BE2C (cell line): ENCODE measurements at regions not wholly inside any gene's neighbourhood (a gene's known extent, or its start where the extent isn't known, plus 50 kb on each side); places are given as distances from the start of the nearest gene placed in this dataset.

ENCODE experiments used
- DNase-seq: peaks from one replicate; pipeline ENCODE4 v3.0.0-alpha.2; 2020
- H3K27me3 ChIP-seq: fragments of 250-450 bp; sonication (Bioruptor Pico); 2 replicates; pipeline ENCODE4 v1.5.1; 2020; ENCODE audit warnings: mild to moderate bottlenecking
- H3K36me3 ChIP-seq: fragments of 250-450 bp; sonication (Bioruptor Pico); 2 replicates; pipeline ENCODE4 v1.5.1; 2020; ENCODE audit warnings: mild to moderate bottlenecking
- H3K4me1 ChIP-seq: fragments of 250-450 bp; sonication (Bioruptor Pico); 2 replicates; pipeline ENCODE4 v1.5.1; 2020
- H3K4me3 ChIP-seq: 2 replicates; pipeline ENCODE4 v1.5.1; 2011; ENCODE audit warnings: low read depth, low read length
- H3K9me3 ChIP-seq: fragments of 250-450 bp; sonication (Bioruptor Pico); 2 replicates; pipeline ENCODE4 v1.5.1; 2020
- CTCF ChIP-seq: IDR thresholded peaks from 2 replicates; pipeline ENCODE4 v1.5.1; 2012; ENCODE audit warnings: mild to moderate bottlenecking, low read depth, low read length

- DNase-seq = no peak
These were observed 537.4 kb upstream of the RGS18 start for GRCh38 chr1:191620883-191621282.

GRCh38 chr1:191624044-191624443 lies 534.2 kb upstream of the RGS18 start:
- no peaks in the 10 kb centered on the region for H3K36me3 ChIP-seq
- TF ChIP-seq CTCF = no peak
- no peak for DNase-seq
- no peaks in the 10 kb centered on the region; the same call in 1 of the 2 replicates for H3K4me1 ChIP-seq
- H3K4me3 ChIP-seq = no peak overlapping the region
- no peaks in the 10 kb centered on the region for H3K27me3 ChIP-seq
- H3K9me3 ChIP-seq = no peaks in the 10 kb centered on the region

More at GRCh38 chr1:191620883-191621282, 537.4 kb upstream of the RGS18 start:
- Histone ChIP-seq H3K27me3 (no peaks in the 10 kb centered on the region), H3K36me3 (no peaks in the 10 kb centered on the region), H3K9me3 (no peaks in the 10 kb centered on the region), H3K4me1 (no peaks in the 10 kb centered on the region; the same call in 1 of the 2 replicates), H3K4me3 (no peak overlapping the region)
- no peak for TF ChIP-seq CTCF

- H3K36me3 ChIP-seq = no peaks in the 10 kb centered on the region
- peak; percentile 35 for TF ChIP-seq CTCF
- H3K27me3 ChIP-seq = no peaks in the 10 kb centered on the region
These were observed 528.4 kb upstream of the RGS18 start for GRCh38 chr1:191629836-191630235.

GRCh38 chr1:191634801-191635508 lies 523.3 kb upstream of the RGS18 start:
- Histone ChIP-seq H3K4me3 (no peak overlapping the region), H3K36me3 (no peaks in the 10 kb centered on the region), H3K27me3 (no peaks in the 10 kb centered on the region), H3K9me3 (no peaks in the 10 kb centered on the region), H3K4me1 (no peaks in the 10 kb centered on the region)
- no peak for TF ChIP-seq CTCF
- DNase-seq = no peak

More at GRCh38 chr1:191629836-191630235, 528.4 kb upstream of the RGS18 start:
- DNase-seq = no peak
- H3K4me3 ChIP-seq = no peak overlapping the region
- H3K4me1 ChIP-seq = no peaks in the 10 kb centered on the region
- no peaks in the 10 kb centered on the region for H3K9me3 ChIP-seq

- no peaks in the 10 kb centered on the region for H3K27me3 ChIP-seq
- TF ChIP-seq CTCF = no peak
- no peaks in the 10 kb centered on the region for H3K9me3 ChIP-seq
- no peak overlapping the region for H3K4me3 ChIP-seq
- H3K4me1 ChIP-seq = no peaks in the 10 kb centered on the region
- no peaks in the 10 kb centered on the region for H3K36me3 ChIP-seq
- no peak for DNase-seq
These were observed 521.9 kb upstream of the RGS18 start for GRCh38 chr1:191636345-191636744.

GRCh38 chr1:191641420-191642260 lies 516.6 kb upstream of the RGS18 start:
- Histone ChIP-seq H3K9me3 (no peaks in the 10 kb centered on the region), H3K4me3 (no peak overlapping the region), H3K4me1 (no peaks in the 10 kb centered on the region), H3K27me3 (no peaks in the 10 kb centered on the region), H3K36me3 (no peaks in the 10 kb centered on the region)
- TF ChIP-seq CTCF = no peak
- DNase-seq = no peak
